Suprapubic skin (tissue), 4 donors: ENCODE measurements at regions not wholly inside any gene's neighbourhood (a gene's known extent, or its start where the extent isn't known, plus 50 kb on each side); places are given as distances from the start of the nearest gene placed in this dataset.
"Not testable (repeated sequence)": the region's sequence is repeated elsewhere in the genome, so short reads cannot be mapped to it uniquely, and the experiment has no call there.

ENCODE experiments used
- DNase-seq, 2 donors: peaks; one replicate each; pipeline ENCODE4 v3.0.0-alpha.2; 2019; ENCODE audit warnings: low spot score in 2 of 2
- H3K27ac ChIP-seq: fragments of 200-600 bp; sonication (generic); one replicate; pipeline ENCODE4 v1.5.1; 2019
- H3K27me3 ChIP-seq: fragments of 200-600 bp; sonication (generic); one replicate; pipeline ENCODE4 v1.5.1; 2019
- H3K36me3 ChIP-seq: fragments of 200-600 bp; sonication (generic); one replicate; pipeline ENCODE4 v1.5.1; 2019
- H3K4me1 ChIP-seq: fragments of 200-600 bp; sonication (generic); one replicate; pipeline ENCODE4 v1.5.1; 2019
- H3K4me3 ChIP-seq: fragments of 200-600 bp; sonication (generic); one replicate; pipeline ENCODE4 v1.5.1; 2019; ENCODE audit warnings: mild to moderate bottlenecking
- H3K9me3 ChIP-seq: fragments of 200-600 bp; sonication (generic); one replicate; pipeline ENCODE4 v1.5.1; 2019
- CTCF ChIP-seq, 2 donors: fragments of 200-600 bp in 1 of 2; fragments of 450-650 bp in 1 of 2; sonication (generic) in 1 of 2; IDR thresholded peaks; one replicate each; pipeline ENCODE4 v1.5.1; 2016 to 2019; ENCODE audit warnings: antibody characterized with exemption in 2 of 2, mild to moderate bottlenecking in 1 of 2, moderate library complexity in 1 of 2
- EP300 ChIP-seq: sonication (generic); formaldehyde crosslinking; IDR thresholded peaks from one replicate; pipeline ENCODE4 v1.6.1; 2017; ENCODE audit warnings: antibody characterized with exemption
- POLR2A ChIP-seq, 2 donors: fragments of 450-650 bp; IDR thresholded peaks; one replicate each; pipeline ENCODE4 v1.6.1; 2017; ENCODE audit warnings: antibody characterized with exemption in 2 of 2, mild to moderate bottlenecking in 2 of 2, moderate library complexity in 2 of 2
- POLR2AphosphoS5 ChIP-seq, 3 donors: sonication (generic); formaldehyde crosslinking; IDR thresholded peaks; one replicate each; pipeline ENCODE4 v1.6.1; 2017; ENCODE audit warnings: antibody characterized with exemption in 3 of 3
- WGBS: methylation state at CpG from one replicate; pipeline ENCODE4 v1.1.5; 2018; 5-methylcytosine and 5-hydroxymethylcytosine counted together

- H3K27me3 ChIP-seq, result no peaks in the 10 kb centered on the region
- H3K27ac ChIP-seq, result no peak overlapping the region
- DNase-seq, result no peak
- TF ChIP-seq EP300, result no peak
- no peak for TF ChIP-seq POLR2A (IDR thresholded peaks at IDR 0.05)
- TF ChIP-seq POLR2AphosphoS5 (IDR thresholded peaks at IDR 0.05), result no peak
- TF ChIP-seq CTCF (IDR thresholded peaks at IDR 0.05), result no peak
- no peaks in the 10 kb centered on the region for H3K9me3 ChIP-seq
- H3K4me3 ChIP-seq, result no peak overlapping the region
- H3K4me1 ChIP-seq, result no peaks in the 10 kb centered on the region
- H3K36me3 ChIP-seq, result no peaks in the 10 kb centered on the region
These were observed 80.0 kb downstream of the TFPI2 start for GRCh38 chr7:93810561-93810960.

- Histone ChIP-seq H3K4me1 (no peaks in the 10 kb centered on the region), H3K9me3 (no peaks in the 10 kb centered on the region), H3K27me3 (no peaks in the 10 kb centered on the region), H3K36me3 (no peaks in the 10 kb centered on the region), H3K27ac (no peak overlapping the region), H3K4me3 (no peak overlapping the region)
- TF ChIP-seq EP300, result no peak
- 87% methylated on average over 3 of the region's 3 CpGs for WGBS
- no peak for DNase-seq
These were observed 85.8 kb downstream of the TFPI2 start for GRCh38 chr7:93804726-93805125.

GRCh38 chr7:93799750-93800357 is 90.7 kb downstream of the TFPI2 start:
- no peaks in the 10 kb centered on the region for H3K27me3 ChIP-seq
- TF ChIP-seq POLR2AphosphoS5 (IDR thresholded peaks at IDR 0.05) (no peak), POLR2A (IDR thresholded peaks at IDR 0.05) (no peak), CTCF (IDR thresholded peaks at IDR 0.05) (no peak), EP300 (no peak)
- WGBS, result 62% methylated on average over 5 of the region's 5 CpGs
- H3K36me3 ChIP-seq, result no peaks in the 10 kb centered on the region
- no peaks in the 10 kb centered on the region for H3K4me1 ChIP-seq
- H3K9me3 ChIP-seq, result no peaks in the 10 kb centered on the region
- no peak for DNase-seq
- H3K27ac ChIP-seq, result no peak overlapping the region
- no peak overlapping the region for H3K4me3 ChIP-seq

- H3K27ac ChIP-seq, H3K9me3 ChIP-seq, H3K36me3 ChIP-seq, H3K4me3 ChIP-seq, DNase-seq, H3K27me3 ChIP-seq, H3K4me1 ChIP-seq: not testable (repeated sequence)
- WGBS, result 94% methylated on average over 12 of the region's 33 CpGs
These were observed 97.4 kb downstream of the TFPI2 start for GRCh38 chr7:93793084-93793697.

- Histone ChIP-seq H3K27ac (no peak overlapping the region), H3K36me3 (no peaks in the 10 kb centered on the region), H3K9me3 (no peaks in the 10 kb centered on the region), H3K4me3 (no peak overlapping the region), H3K4me1 (no peaks in the 10 kb centered on the region), H3K27me3 (no peaks in the 10 kb centered on the region)
- TF ChIP-seq EP300, result no peak
- TF ChIP-seq CTCF (IDR thresholded peaks at IDR 0.05), result no peak
- TF ChIP-seq POLR2AphosphoS5 (IDR thresholded peaks at IDR 0.05), result no peak
- TF ChIP-seq POLR2A (IDR thresholded peaks at IDR 0.05), result no peak
- 13% methylated on average over 3 of the region's 3 CpGs for WGBS
- DNase-seq, result no peak
These were observed 111.4 kb downstream of the TFPI2 start for GRCh38 chr7:93779115-93779514.

GRCh38 chr7:93778384-93778783 is 112.2 kb downstream of the TFPI2 start:
- H3K27me3 ChIP-seq, result no peaks in the 10 kb centered on the region
- H3K4me1 ChIP-seq, result no peaks in the 10 kb centered on the region
- no peaks in the 10 kb centered on the region for H3K36me3 ChIP-seq
- TF ChIP-seq CTCF (IDR thresholded peaks at IDR 0.05), result no peak
- no peak for TF ChIP-seq POLR2A (IDR thresholded peaks at IDR 0.05)
- no peak for TF ChIP-seq POLR2AphosphoS5 (IDR thresholded peaks at IDR 0.05)
- TF ChIP-seq EP300, result no peak
- no peak overlapping the region for H3K4me3 ChIP-seq
- DNase-seq, result no peak
- H3K27ac ChIP-seq, result no peak overlapping the region
- H3K9me3 ChIP-seq, result no peaks in the 10 kb centered on the region
- 82% methylated on average over 4 of the region's 4 CpGs for whole genome bisulfite sequencing
